Fibroblast of skin of scalp (primary cell): ENCODE measurements at regions not wholly inside any gene's neighbourhood (a gene's known extent, or its start where the extent isn't known, plus 50 kb on each side); places are given as distances from the start of the nearest gene placed in this dataset.
"Not testable (repeated sequence)": the region's sequence is repeated elsewhere in the genome, so short reads cannot be mapped to it uniquely, and the experiment has no call there.

Experiments used
- DNase-seq: peaks from one replicate; pipeline ENCODE4 v3.0.0-alpha.2; 2013

- peak; percentile 51 for DNase-seq
Observed at GRCh38 chr6:85278466-85279035, 171.3 kb upstream of the NT5E start.

- not testable (repeated sequence) for DNase-seq
Observed at GRCh38 chr6:85276026-85276425, 173.9 kb upstream of the NT5E start.

GRCh38 chr6:85275338-85275985, 174.4 kb upstream of the NT5E start:
- no peak for DNase-seq

- DNase-seq = no peak
Observed at GRCh38 chr6:85273870-85274269, 176.0 kb upstream of the NT5E start.

- no peak for DNase-seq
Observed at GRCh38 chr6:85273046-85273445, 176.8 kb upstream of the NT5E start.

- no peak for DNase-seq
Observed at GRCh38 chr6:85272592-85272991, 177.3 kb upstream of the NT5E start.

- DNase-seq = no peak
Observed at GRCh38 chr6:85262621-85263020, 187.3 kb upstream of the NT5E start.

GRCh38 chr6:85261271-85261670, 188.6 kb upstream of the NT5E start:
- peak; percentile 49 for DNase-seq

- no peak for DNase-seq
Observed at GRCh38 chr6:85255661-85256060, 194.2 kb upstream of the NT5E start.

- no peak for DNase-seq
Observed at GRCh38 chr6:85252552-85252951, 197.3 kb upstream of the NT5E start.

- no peak for DNase-seq
Observed at GRCh38 chr6:85252085-85252484, 197.8 kb upstream of the NT5E start.

- DNase-seq = no peak
Observed at GRCh38 chr6:85251300-85251699, 198.6 kb upstream of the NT5E start.

GRCh38 chr6:85250586-85251220, 199.2 kb upstream of the NT5E start:
- peak; percentile 69 for DNase-seq

- DNase-seq = no peak
Observed at GRCh38 chr6:85245004-85245403, 204.9 kb upstream of the NT5E start.

GRCh38 chr6:85241498-85242052, 208.3 kb upstream of the NT5E start:
- no peak for DNase-seq

- peak; percentile 35 for DNase-seq
Observed at GRCh38 chr6:85240787-85241385, 209.0 kb upstream of the NT5E start.

- no peak for DNase-seq
Observed at GRCh38 chr6:85237478-85237877, 212.4 kb upstream of the NT5E start.

GRCh38 chr6:85236636-85237035, 213.2 kb upstream of the NT5E start:
- DNase-seq = peak; percentile 2

- DNase-seq = not testable (repeated sequence)
Observed at GRCh38 chr6:85227345-85227744, 222.5 kb upstream of the NT5E start.

- DNase-seq = not testable (repeated sequence)
Observed at GRCh38 chr6:85212794-85213193, 237.1 kb upstream of the NT5E start.

- no peak for DNase-seq
Observed at GRCh38 chr6:85195243-85195642, 254.6 kb upstream of the NT5E start.

- no peak for DNase-seq
Observed at GRCh38 chr6:85193339-85193738, 256.5 kb upstream of the NT5E start.

- no peak for DNase-seq
Observed at GRCh38 chr6:85192596-85192995, 257.3 kb upstream of the NT5E start.
